RWPE1 (cell line): ENCODE measurements at regions not wholly inside any gene's neighbourhood (a gene's known extent, or its start where the extent isn't known, plus 50 kb on each side); places are given as distances from the start of the nearest gene placed in this dataset.

Experiments
- CTCF ChIA-PET: fragments of 350-600 bp; sonication (Branson Sonifier 250); formaldehyde crosslinking; extraction: SDS; loops from one replicate; lab custom pipeline; 2021; lab: Yijun Ruan, JAX
- POLR2A ChIA-PET: fragments of 400-600 bp; formaldehyde crosslinking; extraction: SDS; loops from one replicate; lab custom pipeline; 2020; ENCODE audit warnings: antibody characterized with exemption; ENCODE audit not compliant: low non-redundant PET; lab: Yijun Ruan, JAX
- DNase-seq: peaks from one replicate; pipeline ENCODE4 v3.0.0; 2012; ENCODE audit warnings: low spot score
- H3K27ac ChIP-seq: fragments of 450-650 bp; 2 replicates; pipeline ENCODE4 v1.5.1; 2017
- CTCF ChIP-seq: fragments of 450-650 bp; conservative IDR thresholded peaks from 2 replicates; pipeline ENCODE4 v1.5.1; 2017; ENCODE audit warnings: low read depth, mild to moderate bottlenecking

GRCh38 chr9:120230227-120230626, 349.7 kb downstream of the CDK5RAP2 start:
- ChIA-PET POLR2A (no interaction called here), CTCF (no interaction called here)
- no peak overlapping the region for H3K27ac ChIP-seq
- no peak for DNase-seq
- TF ChIP-seq CTCF = no peak

GRCh38 chr9:120221844-120222243, 358.1 kb downstream of the CDK5RAP2 start:
- H3K27ac ChIP-seq = no peak overlapping the region
- ChIA-PET POLR2A (no interaction called here), CTCF (no interaction called here)
- no peak for TF ChIP-seq CTCF
- no peak for DNase-seq

- no peak overlapping the region for H3K27ac ChIP-seq
- no peak for DNase-seq
- no peak for TF ChIP-seq CTCF
- ChIA-PET POLR2A (no interaction called here), CTCF (no interaction called here)
These were observed 365.6 kb downstream of the CDK5RAP2 start for GRCh38 chr9:120214332-120214731.

GRCh38 chr9:120212853-120213200, 367.1 kb downstream of the CDK5RAP2 start:
- H3K27ac ChIP-seq = no peak overlapping the region
- CTCF ChIA-PET = no interaction called here
- TF ChIP-seq CTCF = no peak
- no peak for DNase-seq
- POLR2A ChIA-PET = no interaction called here

- POLR2A ChIA-PET = no interaction called here
- TF ChIP-seq CTCF = no peak
- H3K27ac ChIP-seq = no peak overlapping the region
- DNase-seq = no peak
- CTCF ChIA-PET = no interaction called here
These were observed 367.7 kb downstream of the CDK5RAP2 start for GRCh38 chr9:120212153-120212852.

- H3K27ac ChIP-seq = no peak overlapping the region
These were observed 369.7 kb downstream of the CDK5RAP2 start for GRCh38 chr9:120210274-120210673.

More at GRCh38 chr9:120210274-120210673, 369.7 kb downstream of the CDK5RAP2 start:
- TF ChIP-seq CTCF = no peak
- CTCF ChIA-PET = interaction anchor here (0.7 kb wide), 1 partner anchor 378 kb away, joined by 3 read pairs; no protein-coding TSS in a partner anchor
- no peak for DNase-seq
- POLR2A ChIA-PET = no interaction called here
